ENCODE measurements at regions not wholly inside any gene's neighbourhood (a gene's known extent, or its start where the extent isn't known, plus 50 kb on each side); places are given as distances from the start of the nearest gene placed in this dataset.

- TF ChIP-seq, protein P1, sequence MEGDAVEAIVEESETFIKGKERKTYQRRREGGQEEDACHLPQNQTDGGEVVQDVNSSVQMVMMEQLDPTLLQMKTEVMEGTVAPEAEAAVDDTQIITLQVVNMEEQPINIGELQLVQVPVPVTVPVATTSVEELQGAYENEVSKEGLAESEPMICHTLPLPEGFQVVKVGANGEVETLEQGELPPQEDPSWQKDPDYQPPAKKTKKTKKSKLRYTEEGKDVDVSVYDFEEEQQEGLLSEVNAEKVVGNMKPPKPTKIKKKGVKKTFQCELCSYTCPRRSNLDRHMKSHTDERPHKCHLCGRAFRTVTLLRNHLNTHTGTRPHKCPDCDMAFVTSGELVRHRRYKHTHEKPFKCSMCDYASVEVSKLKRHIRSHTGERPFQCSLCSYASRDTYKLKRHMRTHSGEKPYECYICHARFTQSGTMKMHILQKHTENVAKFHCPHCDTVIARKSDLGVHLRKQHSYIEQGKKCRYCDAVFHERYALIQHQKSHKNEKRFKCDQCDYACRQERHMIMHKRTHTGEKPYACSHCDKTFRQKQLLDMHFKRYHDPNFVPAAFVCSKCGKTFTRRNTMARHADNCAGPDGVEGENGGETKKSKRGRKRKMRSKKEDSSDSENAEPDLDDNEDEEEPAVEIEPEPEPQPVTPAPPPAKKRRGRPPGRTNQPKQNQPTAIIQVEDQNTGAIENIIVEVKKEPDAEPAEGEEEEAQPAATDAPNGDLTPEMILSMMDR (IDR thresholded peaks at IDR 0.05; ENCODE audit: insufficient read depth, low read length, poor library complexity, severe bottlenecking): no peak
- TF ChIP-seq EZH2phosphoT487 (conservative IDR thresholded peaks at IDR 0.05; ENCODE audit: low read length): no peak
These were observed 393.6 kb downstream of the CENPC start for GRCh38 chr4:67151376-67152343.

Measured in SU-DHL-6 (cell line).